Stimulated activated CD8-positive, alpha-beta memory T cell treated with anti-CD3 and anti-CD28 coated beads, Interleukin-2, amount 100 ng/mL, for 48 hours (primary cell): ENCODE measurements at regions not wholly inside any gene's neighbourhood (a gene's known extent, or its start where the extent isn't known, plus 50 kb on each side); places are given as distances from the start of the nearest gene placed in this dataset.

ENCODE experiments used
- DNase-seq, 2 donors: peaks; one replicate each; pipeline ENCODE4 v3.0.0-alpha.2; 2020; ENCODE audit warnings: low read depth in 2 of 2

- DNase-seq = no peak
These were observed 421.0 kb downstream of the ADGRL2 start for GRCh38 chr1:82221721-82222120.

GRCh38 chr1:82220754-82221153 is 420.0 kb downstream of the ADGRL2 start:
- DNase-seq = no peak

- no peak for DNase-seq
These were observed 419.1 kb downstream of the ADGRL2 start for GRCh38 chr1:82219841-82220240.

- no peak for DNase-seq
These were observed 418.1 kb downstream of the ADGRL2 start for GRCh38 chr1:82218846-82219245.

- DNase-seq = no peak
These were observed 415.1 kb downstream of the ADGRL2 start for GRCh38 chr1:82215853-82216175.

GRCh38 chr1:82215056-82215852 is 414.5 kb downstream of the ADGRL2 start:
- no peak for DNase-seq

- no peak for DNase-seq
These were observed 413.9 kb downstream of the ADGRL2 start for GRCh38 chr1:82214606-82215005.

GRCh38 chr1:82197606-82198005 is 396.9 kb downstream of the ADGRL2 start:
- DNase-seq = no peak

GRCh38 chr1:82195245-82195644 is 394.5 kb downstream of the ADGRL2 start:
- no peak for DNase-seq

GRCh38 chr1:82185084-82185483 is 384.4 kb downstream of the ADGRL2 start:
- no peak for DNase-seq

- DNase-seq = no peak
These were observed 381.1 kb downstream of the ADGRL2 start for GRCh38 chr1:82181846-82182245.

- DNase-seq = no peak
These were observed 378.4 kb downstream of the ADGRL2 start for GRCh38 chr1:82179131-82179530.

- DNase-seq = no peak
These were observed 376.5 kb downstream of the ADGRL2 start for GRCh38 chr1:82177192-82177591.

GRCh38 chr1:82171955-82172354 is 371.2 kb downstream of the ADGRL2 start:
- no peak for DNase-seq

GRCh38 chr1:82168482-82168881 is 367.7 kb downstream of the ADGRL2 start:
- no peak for DNase-seq

- no peak for DNase-seq
These were observed 364.6 kb downstream of the ADGRL2 start for GRCh38 chr1:82165304-82165703.

GRCh38 chr1:82162486-82163420 is 362.0 kb downstream of the ADGRL2 start:
- DNase-seq = no peak

- no peak for DNase-seq
These were observed 361.0 kb downstream of the ADGRL2 start for GRCh38 chr1:82161700-82162141.

GRCh38 chr1:82160903-82161302 is 360.2 kb downstream of the ADGRL2 start:
- DNase-seq = no peak

GRCh38 chr1:82160036-82160435 is 359.3 kb downstream of the ADGRL2 start:
- no peak for DNase-seq

- DNase-seq = no peak
These were observed 358.2 kb downstream of the ADGRL2 start for GRCh38 chr1:82158981-82159380.

- no peak for DNase-seq
These were observed 353.7 kb downstream of the ADGRL2 start for GRCh38 chr1:82154219-82154970.
